ENCODE measurements at regions not wholly inside any gene's neighbourhood (a gene's known extent, or its start where the extent isn't known, plus 50 kb on each side); places are given as distances from the start of the nearest gene placed in this dataset.

- Histone ChIP-seq H4K20me1 (ENCODE audit: control insufficient read depth, insufficient read depth, low read length, poor library complexity, severe bottlenecking) (no peaks in the 10 kb centered on the region), H3K4me2 (replicated peaks; ENCODE audit: low read depth, low read length, poor library complexity, severe bottlenecking) (no peak overlapping the region), H3K9ac (ENCODE audit: low read length) (no peak overlapping the region), H3K27ac (ENCODE audit: low read length in 2 of 2) (no peak overlapping the region), H2AFZ (ENCODE audit: insufficient read depth, low read depth, low read length, poor library complexity, severe bottlenecking) (no peak overlapping the region), H3K27me3 (replicated peaks in 1 of 4; ENCODE audit: control extremely low read depth in 1 of 4, control insufficient read depth in 3 of 4, insufficient read depth in 4 of 4, low read length in 3 of 4) (no peaks in the 10 kb centered on the region), H3K4me1 (ENCODE audit: control insufficient read depth in 2 of 2, insufficient read depth in 2 of 2, low read length in 2 of 2) (no peaks in the 10 kb centered on the region), H3K36me3 (replicated peaks in 1 of 2; ENCODE audit: control extremely low read depth in 1 of 2, control insufficient read depth in 1 of 2, extremely low read depth in 1 of 2, insufficient read depth in 2 of 2, low read length in 1 of 2) (no peaks in the 10 kb centered on the region), H3K9me3 (ENCODE audit: control extremely low read depth in 1 of 3, control insufficient read depth in 2 of 3, insufficient read depth in 1 of 3, low read length in 2 of 3) (peaks cover 0 to 2% (median 0%) of the 10 kb centered on the region in 3 donors), H3K4me3 (ENCODE audit: control extremely low read depth in 1 of 5, extremely low read depth in 1 of 5, insufficient read depth in 1 of 5, low read depth in 2 of 5, low read length in 4 of 5) (no peak overlapping the region), H3K79me2 (ENCODE audit: control insufficient read depth, insufficient read depth, low read length) (no peaks in the 10 kb centered on the region)
- POLR2A ChIA-PET: no interaction called here
- WGBS (ENCODE audit: insufficient coverage): 100% methylated on average over 1 of the region's 1 CpG
- CTCF ChIA-PET: no interaction called here
- Mint-ChIP-seq H3K9me3 (ENCODE audit: insufficient read depth) (peaks cover 3% of the 10 kb centered on the region), H3K27ac (no peak overlapping the region), H3K4me3 (no peak overlapping the region), H3K4me1 (no peaks in the 10 kb centered on the region), H3K27me3 (no peaks in the 10 kb centered on the region)
- ATAC-seq (ENCODE audit: low read depth) (no peak), DNase-seq (no peak)
- TF ChIP-seq EZH2 (IDR thresholded peaks at IDR 0.05; ENCODE audit: borderline replicate concordance, insufficient read depth, low read depth, low read length, poor library complexity, severe bottlenecking) (no peak), CTCF (IDR thresholded peaks at IDR 0.05) (no peak)
- intact Hi-C loops (cut with micrococcal nuclease): no loop called here
Observed at GRCh38 chr5:124467745-124468144, 278.7 kb downstream of the ZNF608 start.

GRCh38 chr5:124466011-124466410 lies 280.4 kb downstream of the ZNF608 start:
- H3K27ac ChIP-seq (ENCODE audit: low read length in 2 of 2): no peak overlapping the region
- Mint-ChIP-seq H3K27ac (no peak overlapping the region), H3K4me3 (no peak overlapping the region), H3K27me3 (no peaks in the 10 kb centered on the region), H3K9me3 (ENCODE audit: insufficient read depth) (peaks cover 3% of the 10 kb centered on the region), H3K4me1 (peaks cover 8% of the 10 kb centered on the region)
- intact Hi-C loops (cut with micrococcal nuclease): no loop called here
- H3K79me2 ChIP-seq (ENCODE audit: control insufficient read depth, insufficient read depth, low read length): no peaks in the 10 kb centered on the region
- H3K27me3 ChIP-seq (replicated peaks in 1 of 4; ENCODE audit: control extremely low read depth in 1 of 4, control insufficient read depth in 3 of 4, insufficient read depth in 4 of 4, low read length in 3 of 4): no peaks in the 10 kb centered on the region
- H2AFZ ChIP-seq (ENCODE audit: insufficient read depth, low read depth, low read length, poor library complexity, severe bottlenecking): no peak overlapping the region
- POLR2A ChIA-PET: no interaction called here
- DNase-seq (no peak), ATAC-seq (ENCODE audit: low read depth) (no peak)
- H4K20me1 ChIP-seq (ENCODE audit: control insufficient read depth, insufficient read depth, low read length, poor library complexity, severe bottlenecking): no peaks in the 10 kb centered on the region
- CTCF ChIA-PET: no interaction called here
- no peaks in the 10 kb centered on the region for H3K36me3 ChIP-seq (replicated peaks in 1 of 2; ENCODE audit: control extremely low read depth in 1 of 2, control insufficient read depth in 1 of 2, extremely low read depth in 1 of 2, insufficient read depth in 2 of 2, low read length in 1 of 2)
- TF ChIP-seq EZH2 (IDR thresholded peaks at IDR 0.05; ENCODE audit: borderline replicate concordance, insufficient read depth, low read depth, low read length, poor library complexity, severe bottlenecking) (no peak), CTCF (IDR thresholded peaks at IDR 0.05) (no peak)
- H3K4me2 ChIP-seq (replicated peaks; ENCODE audit: low read depth, low read length, poor library complexity, severe bottlenecking): no peak overlapping the region
- no peaks in the 10 kb centered on the region for H3K4me1 ChIP-seq (ENCODE audit: control insufficient read depth in 2 of 2, insufficient read depth in 2 of 2, low read length in 2 of 2)
- no peak overlapping the region for H3K4me3 ChIP-seq (ENCODE audit: control extremely low read depth in 1 of 5, extremely low read depth in 1 of 5, insufficient read depth in 1 of 5, low read depth in 2 of 5, low read length in 4 of 5)
- H3K9me3 ChIP-seq (ENCODE audit: control extremely low read depth in 1 of 3, control insufficient read depth in 2 of 3, insufficient read depth in 1 of 3, low read length in 2 of 3): peaks cover 0 to 3% (median under 1%) of the 10 kb centered on the region in 3 donors
- no CpG with 5 or more reads among the region's 4 CpGs for WGBS (ENCODE audit: insufficient coverage)
- H3K9ac ChIP-seq (ENCODE audit: low read length): no peak overlapping the region
